ENCODE measurements at regions not wholly inside any gene's neighbourhood (a gene's known extent, or its start where the extent isn't known, plus 50 kb on each side); places are given as distances from the start of the nearest gene placed in this dataset.
A peak's percentile ranks its signal among the peaks of the same experiment; 100 is the strongest.

DNA sequence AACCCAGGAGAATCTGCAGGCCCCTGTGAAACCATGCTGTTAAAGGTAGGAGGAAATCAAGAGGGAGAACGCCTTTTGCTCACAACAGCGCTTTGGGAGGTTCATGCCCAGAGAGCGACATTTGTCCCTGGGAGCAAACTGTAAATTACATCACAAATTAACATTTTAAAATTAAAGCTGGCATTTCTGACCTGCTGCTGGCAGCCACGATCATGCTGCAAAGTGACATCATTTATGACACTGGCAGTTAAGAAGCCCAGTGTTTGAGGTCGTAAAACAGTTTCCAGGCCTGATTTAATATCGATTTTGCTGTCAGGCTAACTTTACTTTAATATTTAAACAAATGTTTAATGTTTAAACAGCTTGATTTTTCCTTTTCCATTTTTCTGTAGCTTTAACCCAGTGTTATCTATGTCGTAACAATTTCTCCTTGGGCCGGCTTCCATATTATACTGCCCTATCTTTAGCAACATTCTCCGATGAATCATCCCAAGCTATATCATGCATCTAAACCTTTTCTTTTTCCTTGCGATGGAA lies 86.5 kb upstream of the NPVF start:
- DNase-seq = no peak

GRCh38 chr7:25316366-25316765 lies 88.1 kb upstream of the NPVF start:
- no peak for DNase-seq

DNA sequence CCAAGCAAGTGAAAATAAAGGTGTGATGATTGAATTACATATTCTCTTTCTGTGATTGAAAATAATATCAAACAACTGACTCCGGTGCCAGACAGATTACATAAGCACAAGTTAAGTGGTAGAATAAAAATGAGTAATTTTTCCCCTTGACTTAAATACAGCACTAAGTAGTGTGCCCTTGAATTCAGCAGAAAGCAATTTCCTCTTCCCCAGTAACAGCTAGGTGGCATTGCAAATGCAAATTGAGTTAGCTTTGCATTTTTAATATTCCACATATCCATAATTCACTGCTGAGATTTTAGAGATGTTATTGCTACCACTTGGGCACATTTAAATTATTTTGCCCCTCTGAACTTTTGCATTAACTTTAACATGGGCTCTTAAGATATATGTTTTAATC lies 89.8 kb upstream of the NPVF start:
- DNase-seq = no peak

GRCh38 chr7:25319707-25320106 lies 91.4 kb upstream of the NPVF start:
- DNase-seq = no peak

DNA sequence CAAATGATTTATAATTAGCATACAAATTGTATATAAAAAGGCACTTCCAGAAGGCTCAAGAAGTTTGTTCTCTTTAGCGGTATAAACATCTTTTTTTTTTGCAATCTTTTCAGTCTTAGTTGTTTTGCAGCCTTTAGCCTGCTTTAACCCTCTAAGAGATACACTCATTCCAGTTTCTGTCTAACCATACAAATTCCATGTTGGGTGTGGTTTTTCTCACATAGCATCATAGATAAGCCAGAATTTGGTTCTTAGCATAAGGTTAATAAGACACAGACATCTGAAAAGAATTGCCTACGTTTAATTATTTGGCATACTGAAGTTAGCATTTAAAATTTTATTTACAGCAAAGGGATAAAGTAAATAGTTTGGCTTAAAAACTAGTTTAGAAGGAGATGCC lies 92.5 kb upstream of the NPVF start:
- DNase-seq = no peak

GRCh38 chr7:25321424-25321823 lies 93.1 kb upstream of the NPVF start:
- no peak for DNase-seq

GRCh38 chr7:25322473-25322872 lies 94.2 kb upstream of the NPVF start:
- DNase-seq = no peak

GRCh38 chr7:25325186-25325757 lies 97.0 kb upstream of the NPVF start:
- DNase-seq = no peak

DNA sequence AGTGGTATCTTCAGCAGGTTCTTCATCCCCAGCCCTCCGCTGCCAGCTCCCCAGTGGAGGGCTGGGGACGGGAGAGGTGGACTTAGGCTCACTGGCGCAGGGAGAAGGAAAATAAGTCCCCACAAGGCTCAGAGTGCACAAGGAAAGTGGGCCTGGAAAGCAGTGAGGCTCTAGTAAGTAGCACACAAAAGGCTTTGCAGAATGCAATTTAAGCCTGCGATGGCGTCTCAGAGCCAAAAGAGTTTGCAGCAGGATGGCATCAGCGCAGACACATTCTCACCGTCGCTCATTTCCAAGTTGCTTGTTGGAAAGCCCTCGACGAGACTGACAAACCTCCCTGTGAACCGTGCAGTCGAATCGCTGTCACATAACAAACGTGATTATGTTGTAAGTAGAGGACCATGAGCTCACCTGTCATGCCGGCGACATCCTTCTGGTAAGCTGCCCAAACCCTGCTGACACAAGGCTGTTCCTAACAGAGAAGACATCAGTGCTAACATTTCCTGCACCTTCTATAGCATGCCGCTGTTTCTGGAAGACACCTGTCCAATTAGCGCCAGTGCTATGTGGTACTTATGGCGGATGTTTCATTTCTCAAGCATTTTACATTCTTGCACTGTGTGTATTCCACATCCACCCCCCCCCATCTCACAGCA lies 98.3 kb upstream of the NPVF start:
- no peak for DNase-seq

DNA sequence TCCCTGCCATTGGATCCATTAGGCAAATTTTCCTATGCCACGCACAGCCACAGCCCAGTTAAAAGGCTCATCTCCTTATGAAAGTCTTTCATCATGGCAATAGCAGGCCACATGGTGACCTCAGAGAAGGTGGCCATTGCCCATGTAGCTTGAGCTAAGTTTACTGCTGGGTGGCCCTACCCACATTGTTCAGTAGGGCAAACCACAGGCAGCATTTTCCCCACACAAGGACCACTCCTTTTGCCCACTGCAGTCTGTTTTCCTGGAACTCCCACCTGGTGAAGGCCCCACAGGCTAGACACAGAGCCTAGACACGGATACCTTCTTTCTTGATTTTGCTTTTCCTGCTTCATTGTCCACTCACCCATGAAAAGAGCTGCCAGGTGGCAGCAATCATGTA lies 101.5 kb upstream of the NPVF start:
- DNase-seq = no peak

GRCh38 chr7:25333296-25333928 lies 105.1 kb upstream of the NPVF start:
- DNase-seq = peak; percentile 53

- no peak for DNase-seq
Observed at GRCh38 chr7:25347360-25348066, 119.2 kb upstream of the NPVF start.

- no peak for DNase-seq
Observed at GRCh38 chr7:25348104-25348503, 119.8 kb upstream of the NPVF start.

GRCh38 chr7:25349283-25350017 lies 121.2 kb upstream of the NPVF start:
- no peak for DNase-seq

- DNase-seq = no peak
Observed at GRCh38 chr7:25350041-25350440, 121.8 kb upstream of the NPVF start.

- no peak for DNase-seq
Observed at GRCh38 chr7:25351761-25352160, 123.5 kb upstream of the NPVF start.

DNA sequence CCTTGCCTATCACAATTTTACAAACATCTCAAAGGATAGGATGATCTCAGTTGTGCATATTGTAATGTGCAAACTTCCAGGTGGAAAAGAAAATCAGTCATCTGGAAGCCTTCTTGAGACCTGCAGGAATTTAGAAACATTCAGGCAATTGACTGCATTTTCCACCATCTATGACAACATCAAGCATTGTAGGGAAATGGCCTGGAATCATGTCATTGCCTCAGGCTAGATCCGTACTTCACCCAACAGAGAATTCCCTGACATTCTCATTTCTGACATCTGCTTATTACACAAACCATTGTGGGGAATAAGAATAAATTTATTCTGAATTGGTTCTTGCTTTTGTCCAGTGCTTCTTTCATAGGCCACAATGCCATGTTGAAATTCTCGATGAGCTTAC lies 124.9 kb upstream of the NPVF start:
- DNase-seq = no peak

- DNase-seq = no peak
Observed at GRCh38 chr7:25353732-25354131, 125.4 kb upstream of the NPVF start.

- DNase-seq = no peak
Observed at GRCh38 chr7:25356534-25357151, 128.4 kb upstream of the NPVF start.

- DNase-seq = peak; percentile 21
Observed at GRCh38 chr7:25358926-25359325, 130.6 kb upstream of the NPVF start.

DNA sequence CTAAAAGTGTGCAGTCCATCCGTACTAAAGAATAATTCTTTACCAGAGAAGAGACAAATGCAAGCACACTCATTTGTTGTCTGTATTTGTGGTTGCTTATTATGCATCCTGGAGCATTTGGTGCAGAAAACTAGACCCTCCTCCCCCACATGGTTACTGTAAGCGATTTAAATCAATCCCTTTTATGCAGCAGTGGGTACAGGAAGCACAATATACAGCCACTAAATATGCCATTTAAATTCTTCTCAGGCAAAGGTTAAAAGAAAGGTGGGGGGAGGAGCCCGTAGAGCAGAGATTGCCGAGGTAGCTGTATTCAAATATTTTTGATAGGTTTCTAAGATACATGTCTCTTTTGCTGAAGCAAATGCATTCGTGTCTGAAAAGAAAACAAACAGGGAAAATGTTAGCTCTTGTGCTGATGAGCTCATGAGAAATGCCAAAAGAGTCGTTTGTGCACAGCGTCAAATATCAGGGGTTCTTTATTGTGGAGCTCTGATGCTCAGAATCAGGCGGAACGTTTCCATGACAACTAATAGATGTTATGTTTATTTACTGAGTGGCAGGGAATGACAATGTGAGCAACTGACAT lies 131.3 kb upstream of the NPVF start:
- DNase-seq = peak; percentile 81

DNA sequence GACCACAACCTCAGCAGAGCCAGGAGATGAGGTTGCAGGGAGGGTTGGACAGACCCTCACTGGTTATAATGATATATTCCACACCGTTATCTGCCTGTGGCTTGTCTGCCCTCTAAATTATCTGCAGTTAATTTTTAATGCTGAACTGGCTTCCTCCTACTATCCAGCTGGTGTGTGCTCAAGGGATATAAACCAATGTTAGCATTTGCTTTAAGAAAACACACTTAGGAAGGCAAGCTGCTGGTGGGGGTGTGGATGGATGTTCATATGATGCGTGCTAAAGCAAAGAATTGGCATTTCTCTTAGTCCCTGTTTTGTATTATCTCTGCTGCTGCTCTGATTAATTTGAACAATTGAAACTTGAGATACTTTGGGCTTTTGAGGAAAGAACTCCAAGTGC lies 132.2 kb upstream of the NPVF start:
- peak; percentile 69 for DNase-seq
